ENCODE measurements at regions not wholly inside any gene's neighbourhood (a gene's known extent, or its start where the extent isn't known, plus 50 kb on each side); places are given as distances from the start of the nearest gene placed in this dataset.

DNA sequence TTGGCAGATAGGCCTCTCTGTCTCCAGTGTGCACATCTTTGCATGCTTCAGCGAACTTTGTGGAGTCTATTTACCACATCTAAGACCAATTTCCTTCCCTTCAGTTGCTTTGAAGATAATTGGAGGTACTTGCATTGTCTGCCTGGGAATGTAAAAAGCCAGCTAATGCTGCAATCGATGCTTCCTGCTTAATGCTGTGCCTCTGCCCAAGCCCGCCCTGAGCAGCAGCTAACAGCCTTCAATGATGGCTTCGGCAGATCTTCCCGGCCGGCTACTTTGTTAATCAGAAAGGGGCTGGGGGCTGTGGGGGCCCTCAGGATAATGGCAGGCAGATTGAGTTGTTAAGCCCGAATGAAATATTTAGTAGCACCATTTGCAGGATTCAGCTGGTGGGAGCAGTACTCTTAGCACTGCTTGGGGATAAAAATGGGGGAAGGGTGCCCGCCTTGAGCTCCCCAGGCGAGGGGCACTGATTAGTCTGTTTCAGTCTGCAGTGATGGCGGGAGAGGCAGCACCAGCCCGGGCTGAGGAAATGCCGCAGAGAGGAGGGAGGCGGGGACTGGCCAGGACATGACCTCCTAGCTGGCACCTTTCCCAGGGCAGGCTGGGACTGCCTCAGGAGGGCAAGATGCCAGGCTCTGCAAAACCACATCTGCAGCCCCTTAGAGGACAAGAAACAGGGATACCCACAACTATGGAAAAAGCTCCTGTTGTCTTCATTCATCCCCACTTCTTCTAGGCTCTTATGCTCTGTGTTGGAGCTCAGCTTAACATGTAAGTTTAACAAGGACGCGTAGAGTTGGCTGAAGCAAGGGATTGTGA lies 460.0 kb downstream of the BUD13 start:
- DNase-seq (ENCODE audit: low read depth in 1 of 2, low spot score in 2 of 2): no peak
- Histone ChIP-seq H3K9me3 (replicated peaks) (no peaks in the 10 kb centered on the region), H3K27me3 (replicated peaks) (no peaks in the 10 kb centered on the region), H3K4me1 (replicated peaks) (no peaks in the 10 kb centered on the region), H3K36me3 (no peaks in the 10 kb centered on the region), H3K27ac (no peak overlapping the region), H3K4me3 (no peak overlapping the region)

DNA sequence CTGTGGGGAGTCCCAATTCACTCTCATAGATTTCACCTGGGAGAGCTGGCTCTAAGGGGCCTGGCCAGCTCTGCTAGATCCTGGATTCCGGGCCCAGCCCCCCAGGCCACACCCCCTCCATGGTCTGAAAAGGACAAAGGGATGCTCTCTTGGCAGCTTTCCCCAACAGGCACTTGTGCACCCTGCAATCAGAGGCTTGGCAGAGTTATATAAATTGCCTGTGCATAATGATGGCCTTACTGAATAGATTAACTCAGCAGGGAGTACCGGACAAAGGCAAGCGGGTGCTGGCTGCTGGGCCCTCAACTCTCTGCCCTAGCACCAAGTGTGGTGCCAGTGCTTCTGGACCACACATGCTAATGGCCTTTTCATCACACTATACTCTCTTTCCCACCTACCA lies 461.6 kb downstream of the BUD13 start:
- Histone ChIP-seq H3K36me3 (no peaks in the 10 kb centered on the region), H3K9me3 (replicated peaks) (no peaks in the 10 kb centered on the region), H3K4me3 (no peak overlapping the region), H3K27ac (no peak overlapping the region), H3K27me3 (replicated peaks) (no peaks in the 10 kb centered on the region), H3K4me1 (replicated peaks) (no peaks in the 10 kb centered on the region)
- no peak for DNase-seq (ENCODE audit: low read depth in 1 of 2, low spot score in 2 of 2)

DNA sequence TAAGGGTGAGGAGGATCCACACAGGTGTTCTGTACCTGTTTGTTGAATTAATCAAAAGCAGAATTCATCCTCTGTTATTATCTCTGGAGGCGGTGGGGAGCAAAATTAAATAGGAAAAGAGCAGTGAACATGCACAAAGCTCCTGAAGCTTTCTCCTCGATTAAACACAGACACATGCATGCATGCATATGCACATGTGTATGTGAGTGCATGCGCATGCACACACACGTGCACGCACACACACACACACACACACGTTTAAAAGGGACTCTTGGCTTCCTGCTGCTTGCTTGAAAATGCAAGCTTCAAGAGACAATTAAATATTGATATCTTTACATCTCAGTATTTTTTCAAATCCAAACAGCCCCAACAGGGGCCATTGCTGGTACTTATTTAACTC lies 462.1 kb downstream of the BUD13 start:
- Histone ChIP-seq H3K36me3 (no peaks in the 10 kb centered on the region), H3K9me3 (replicated peaks) (no peaks in the 10 kb centered on the region), H3K4me1 (replicated peaks) (no peaks in the 10 kb centered on the region), H3K27ac (no peak overlapping the region), H3K27me3 (replicated peaks) (no peaks in the 10 kb centered on the region), H3K4me3 (no peak overlapping the region)
- no peak for DNase-seq (ENCODE audit: low read depth in 1 of 2, low spot score in 2 of 2)

DNA sequence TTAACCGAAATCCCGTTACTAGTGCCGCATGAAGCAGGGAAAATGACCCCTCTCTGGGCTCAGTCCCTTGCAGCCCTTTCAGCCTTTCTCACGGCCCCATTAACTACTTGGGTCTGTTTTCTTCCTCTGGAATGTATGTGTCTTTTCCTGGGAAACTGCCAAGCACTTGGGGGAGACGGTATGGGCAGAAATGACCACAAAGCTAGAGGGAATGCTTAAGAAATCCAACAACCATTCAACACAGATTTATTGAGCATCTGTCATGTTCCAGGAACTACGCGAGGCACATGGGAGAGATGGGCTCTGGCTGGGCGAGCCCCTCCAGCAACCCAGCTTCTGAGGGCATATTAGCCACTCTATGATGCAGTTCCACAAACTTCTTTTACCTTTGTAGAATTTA lies 462.6 kb downstream of the BUD13 start:
- Histone ChIP-seq H3K4me3 (no peak overlapping the region), H3K27me3 (replicated peaks) (no peaks in the 10 kb centered on the region), H3K9me3 (replicated peaks) (no peaks in the 10 kb centered on the region), H3K4me1 (replicated peaks) (no peaks in the 10 kb centered on the region), H3K36me3 (no peaks in the 10 kb centered on the region), H3K27ac (no peak overlapping the region)
- no peak for DNase-seq (ENCODE audit: low read depth in 1 of 2, low spot score in 2 of 2)

DNA sequence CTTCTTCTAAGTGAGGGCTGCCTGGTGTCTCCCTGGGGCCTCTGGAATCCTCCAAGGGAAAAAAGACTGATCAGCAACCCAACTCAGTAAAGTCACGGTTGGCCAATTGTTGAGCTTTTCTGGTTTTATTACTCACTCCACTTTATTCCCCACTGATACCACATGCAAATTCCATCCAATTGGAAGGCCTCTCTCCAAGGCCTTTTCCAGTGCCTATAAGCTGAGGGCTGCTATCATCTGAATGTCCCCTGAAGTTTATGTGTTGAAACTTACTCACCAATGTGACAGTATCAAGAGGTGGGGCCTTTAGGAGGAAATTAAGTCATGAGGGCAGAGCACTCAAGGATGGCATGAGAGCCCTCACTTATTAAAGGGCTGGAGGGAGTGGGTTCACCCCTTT lies 463.3 kb downstream of the BUD13 start:
- no peak overlapping the region for H3K27ac ChIP-seq
- no peaks in the 10 kb centered on the region for H3K9me3 ChIP-seq (replicated peaks)
- no peaks in the 10 kb centered on the region for H3K36me3 ChIP-seq
- DNase-seq (ENCODE audit: low read depth in 1 of 2, low spot score in 2 of 2): no peak
- H3K27me3 ChIP-seq (replicated peaks): no peaks in the 10 kb centered on the region
- no peaks in the 10 kb centered on the region for H3K4me1 ChIP-seq (replicated peaks)
- H3K4me3 ChIP-seq: no peak overlapping the region

DNA sequence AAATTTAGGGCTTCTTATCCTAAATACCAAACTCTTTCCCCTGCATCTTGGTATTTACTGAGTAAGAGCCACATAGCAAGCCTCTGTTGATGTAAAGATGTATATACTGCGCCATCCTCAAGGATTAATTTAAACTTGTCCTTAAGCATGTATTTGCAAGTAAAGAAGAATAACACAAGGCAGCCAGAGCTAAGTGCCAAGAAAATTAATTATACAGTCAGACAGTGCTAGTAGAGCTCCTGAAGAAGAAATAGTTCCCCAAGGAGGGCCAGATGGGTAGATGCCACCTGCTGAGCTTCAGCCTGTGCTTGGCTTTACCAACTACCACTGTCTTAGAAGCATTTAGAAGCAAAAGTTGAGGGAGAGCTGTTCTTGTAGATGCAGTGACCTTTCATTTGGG lies 470.0 kb downstream of the BUD13 start:
- Histone ChIP-seq H3K9me3 (replicated peaks) (no peaks in the 10 kb centered on the region), H3K27me3 (replicated peaks) (no peaks in the 10 kb centered on the region), H3K4me1 (replicated peaks) (no peaks in the 10 kb centered on the region), H3K36me3 (no peaks in the 10 kb centered on the region), H3K27ac (no peak overlapping the region), H3K4me3 (no peak overlapping the region)
- DNase-seq (ENCODE audit: low read depth in 1 of 2, low spot score in 2 of 2): no peak

DNA sequence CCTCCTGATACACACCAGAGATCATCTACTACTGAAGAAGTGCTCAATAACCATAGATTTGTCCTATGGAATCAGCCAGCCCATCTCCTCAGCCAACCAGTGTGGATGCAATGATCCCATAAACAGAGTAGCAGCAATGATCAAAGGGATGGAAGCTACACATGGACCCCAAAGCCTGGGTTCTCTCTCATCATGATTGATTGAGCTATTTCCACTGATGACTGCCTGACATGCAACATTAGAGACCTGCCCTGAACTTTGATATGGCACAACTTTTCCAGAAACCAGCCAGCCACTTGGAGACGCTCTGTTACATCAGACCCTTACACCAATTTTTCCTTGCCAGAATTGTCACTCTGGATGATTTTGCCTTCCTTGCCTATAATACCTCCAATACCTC lies 471.6 kb downstream of the BUD13 start:
- Histone ChIP-seq H3K4me1 (replicated peaks) (no peaks in the 10 kb centered on the region), H3K36me3 (no peaks in the 10 kb centered on the region), H3K4me3 (no peak overlapping the region), H3K27me3 (replicated peaks) (no peaks in the 10 kb centered on the region), H3K27ac (no peak overlapping the region), H3K9me3 (replicated peaks) (no peaks in the 10 kb centered on the region)
- DNase-seq (ENCODE audit: low read depth in 1 of 2, low spot score in 2 of 2): no peak

DNA sequence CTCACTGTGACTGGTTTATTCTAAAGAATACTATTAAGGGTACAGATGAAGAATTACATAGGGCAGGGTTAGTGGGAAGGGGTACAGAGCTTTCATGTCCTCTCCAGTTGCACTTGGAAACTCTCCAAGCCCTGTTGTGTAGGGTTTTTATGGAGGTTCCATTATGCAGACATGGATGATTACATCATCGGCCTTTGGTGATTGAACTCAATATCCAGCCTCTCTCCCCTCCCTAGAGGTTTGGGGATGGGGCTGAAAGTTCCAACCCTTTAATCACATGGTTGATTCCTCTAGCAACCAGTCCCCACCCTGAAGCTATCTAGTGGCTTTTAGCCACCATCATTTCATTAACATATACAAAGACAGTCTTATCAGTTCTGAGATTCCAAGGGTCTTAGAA lies 472.6 kb downstream of the BUD13 start:
- H3K9me3 ChIP-seq (replicated peaks): no peaks in the 10 kb centered on the region
- H3K36me3 ChIP-seq: no peaks in the 10 kb centered on the region
- H3K4me3 ChIP-seq: no peak overlapping the region
- no peak overlapping the region for H3K27ac ChIP-seq
- no peaks in the 10 kb centered on the region for H3K27me3 ChIP-seq (replicated peaks)
- no peak for DNase-seq (ENCODE audit: low read depth in 1 of 2, low spot score in 2 of 2)
- H3K4me1 ChIP-seq (replicated peaks): no peaks in the 10 kb centered on the region

DNA sequence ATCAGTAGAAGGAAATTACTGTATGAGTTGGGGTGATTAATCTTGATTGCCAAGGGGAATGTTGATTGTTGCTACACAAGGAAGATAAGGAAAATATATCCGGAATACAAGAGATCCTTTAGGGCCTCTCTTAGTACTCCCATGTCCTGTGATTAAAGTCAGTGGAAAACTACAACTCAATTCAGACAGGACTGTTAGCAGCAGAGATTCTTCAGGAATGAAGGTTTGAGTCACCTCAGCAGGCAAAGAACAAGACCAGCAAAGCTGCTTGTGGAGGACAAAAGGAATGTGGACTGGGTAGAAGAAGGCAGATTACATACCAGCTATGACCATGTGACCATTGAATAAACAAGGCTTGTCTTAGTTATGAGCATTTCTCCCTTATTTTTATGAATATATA lies 478.2 kb downstream of the BUD13 start:
- Histone ChIP-seq H3K36me3 (no peaks in the 10 kb centered on the region), H3K27me3 (replicated peaks) (no peaks in the 10 kb centered on the region), H3K9me3 (replicated peaks) (no peaks in the 10 kb centered on the region), H3K4me1 (replicated peaks) (no peaks in the 10 kb centered on the region), H3K4me3 (no peak overlapping the region), H3K27ac (no peak overlapping the region)
- DNase-seq (ENCODE audit: low read depth in 1 of 2, low spot score in 2 of 2): no peak

DNA sequence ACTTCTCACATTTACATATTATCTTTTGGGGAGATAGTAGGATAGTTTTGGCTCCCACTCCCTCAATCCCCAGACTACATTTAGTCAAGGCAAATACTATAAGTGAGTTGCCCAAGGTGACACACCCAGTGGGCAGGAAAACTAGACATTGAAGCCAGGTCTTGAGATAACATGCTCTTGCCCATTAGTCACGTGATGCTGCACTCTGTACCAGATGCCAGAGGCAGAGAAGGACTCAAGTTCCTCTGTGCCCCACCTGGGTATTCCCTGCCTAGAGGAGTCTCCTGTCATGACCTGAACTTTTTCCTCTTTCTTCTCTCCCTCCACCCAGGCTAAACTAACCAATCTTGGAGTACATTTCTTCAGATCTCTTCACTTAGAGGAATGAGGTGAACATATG lies 484.9 kb downstream of the BUD13 start:
- no peaks in the 10 kb centered on the region for H3K9me3 ChIP-seq (replicated peaks)
- H3K27me3 ChIP-seq (replicated peaks): no peaks in the 10 kb centered on the region
- H3K27ac ChIP-seq: no peak overlapping the region
- no peak for DNase-seq (ENCODE audit: low read depth in 1 of 2, low spot score in 2 of 2)
- no peak overlapping the region for H3K4me3 ChIP-seq
- H3K4me1 ChIP-seq (replicated peaks): no peaks in the 10 kb centered on the region
- no peaks in the 10 kb centered on the region for H3K36me3 ChIP-seq

DNA sequence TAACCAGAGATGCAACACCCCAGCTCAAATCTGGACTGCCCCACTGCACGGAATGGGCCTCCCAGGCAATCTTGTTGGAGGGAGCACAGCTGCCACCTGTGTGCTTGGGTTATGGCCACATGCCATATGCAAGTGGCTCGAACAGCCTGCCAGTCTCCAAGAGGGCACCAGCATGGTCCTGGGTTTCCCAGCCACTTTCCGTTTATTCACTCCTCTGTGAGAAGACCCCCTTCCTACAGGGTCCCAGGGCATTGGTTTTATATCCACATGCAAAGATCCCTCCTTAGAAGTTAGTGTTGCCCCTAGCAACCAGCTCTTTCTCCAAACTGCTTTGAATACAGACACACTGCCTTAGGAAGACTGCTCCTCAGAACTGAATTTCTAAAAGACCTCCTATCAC lies 487.8 kb downstream of the BUD13 start:
- Histone ChIP-seq H3K4me1 (replicated peaks) (no peaks in the 10 kb centered on the region), H3K4me3 (no peak overlapping the region), H3K9me3 (replicated peaks) (no peaks in the 10 kb centered on the region), H3K27ac (no peak overlapping the region), H3K27me3 (replicated peaks) (no peaks in the 10 kb centered on the region), H3K36me3 (no peaks in the 10 kb centered on the region)
- no peak for DNase-seq (ENCODE audit: low read depth in 1 of 2, low spot score in 2 of 2)

DNA sequence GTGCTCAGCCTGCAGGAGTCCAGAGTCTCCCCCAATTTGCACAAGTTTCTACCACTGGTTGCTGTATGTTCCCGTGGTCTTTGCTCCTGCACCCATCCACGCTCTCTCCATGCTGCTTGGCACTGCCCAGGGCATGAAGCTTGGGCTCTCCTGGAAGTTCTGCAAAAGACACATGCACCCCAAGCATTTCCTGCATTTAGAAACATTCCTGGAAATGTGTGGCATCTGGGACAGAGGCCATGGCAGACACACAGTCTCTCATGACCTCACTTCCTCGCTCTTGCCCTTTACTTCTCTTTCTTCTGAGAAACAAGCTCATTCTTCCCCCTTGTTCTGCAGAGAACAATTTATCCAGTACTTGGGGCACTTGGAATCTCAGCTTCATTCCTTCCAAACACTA lies 489.5 kb downstream of the BUD13 start:
- no peaks in the 10 kb centered on the region for H3K36me3 ChIP-seq
- no peaks in the 10 kb centered on the region for H3K27me3 ChIP-seq (replicated peaks)
- no peak overlapping the region for H3K27ac ChIP-seq
- H3K4me3 ChIP-seq: no peak overlapping the region
- H3K9me3 ChIP-seq (replicated peaks): no peaks in the 10 kb centered on the region
- DNase-seq (ENCODE audit: low read depth in 1 of 2, low spot score in 2 of 2): no peak
- H3K4me1 ChIP-seq (replicated peaks): no peaks in the 10 kb centered on the region

DNA sequence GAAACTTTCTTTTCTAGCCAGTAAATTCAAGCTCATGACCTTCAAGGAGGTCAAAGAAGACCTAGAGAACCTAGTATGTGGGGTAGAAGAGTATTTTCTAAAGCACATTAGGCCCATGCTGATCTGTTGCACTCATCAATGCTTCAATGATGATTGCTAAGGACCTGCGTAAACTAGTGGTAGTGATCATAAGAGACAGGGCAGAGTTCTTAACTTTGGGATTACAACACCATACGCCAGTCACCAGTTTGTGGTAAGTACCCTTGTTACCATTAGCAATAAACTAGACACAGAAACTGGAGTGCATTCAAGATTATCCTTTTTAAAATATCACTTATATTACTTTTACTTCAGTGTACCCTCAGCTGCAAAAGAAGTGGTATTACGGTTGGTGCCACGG lies 490.3 kb downstream of the BUD13 start:
- Histone ChIP-seq H3K27me3 (replicated peaks) (no peaks in the 10 kb centered on the region), H3K36me3 (no peaks in the 10 kb centered on the region), H3K4me3 (no peak overlapping the region), H3K4me1 (replicated peaks) (no peaks in the 10 kb centered on the region), H3K27ac (no peak overlapping the region), H3K9me3 (replicated peaks) (no peaks in the 10 kb centered on the region)
- DNase-seq (ENCODE audit: low read depth in 1 of 2, low spot score in 2 of 2): no peak

DNA sequence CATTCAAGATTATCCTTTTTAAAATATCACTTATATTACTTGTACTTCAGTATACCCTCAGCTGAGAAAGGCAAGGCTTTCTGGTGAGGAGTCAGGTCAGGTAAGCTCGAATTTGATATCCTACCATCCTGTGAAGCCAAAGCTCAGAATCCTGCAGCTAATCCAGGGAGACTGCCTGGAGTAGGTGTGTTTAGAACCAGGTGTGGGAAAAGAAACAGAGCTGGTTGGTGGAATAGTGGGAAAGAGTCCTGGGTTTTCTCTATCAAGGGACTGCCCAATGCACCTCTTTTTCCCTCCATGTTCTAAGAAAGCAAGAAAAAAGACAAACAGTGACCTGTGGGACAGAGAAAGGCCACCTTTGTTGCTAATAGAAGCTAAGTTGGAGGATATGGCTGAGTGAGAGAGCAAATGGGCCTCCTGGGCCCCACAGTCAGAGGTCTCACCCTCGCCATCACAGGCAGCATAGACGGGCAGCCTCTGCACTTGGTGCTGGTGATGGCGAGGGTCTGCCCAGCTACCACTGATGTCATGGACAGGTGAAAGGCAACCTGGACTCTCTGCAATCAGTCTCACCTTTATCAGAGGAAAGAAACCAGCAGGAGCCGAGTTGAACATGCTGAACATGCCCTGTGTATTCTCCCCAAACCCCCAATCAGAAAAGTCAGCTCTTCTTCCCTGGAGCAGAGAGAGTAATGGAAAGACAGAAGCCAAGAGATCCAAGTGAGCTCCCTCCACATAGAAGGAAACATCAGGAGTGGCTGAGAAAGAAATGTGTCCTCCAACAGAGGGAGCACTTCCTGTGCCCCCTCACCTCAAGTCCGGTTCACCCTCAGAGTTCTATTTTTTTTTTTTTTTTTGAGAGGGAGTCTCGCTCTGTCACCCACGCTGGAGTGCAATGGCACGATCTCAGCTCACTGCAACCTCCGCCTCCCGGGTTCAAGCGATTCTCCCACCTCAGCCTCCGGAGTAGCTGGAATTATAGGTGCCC lies 491.3 kb downstream of the BUD13 start:
- Histone ChIP-seq H3K27ac (no peak overlapping the region), H3K36me3 (no peaks in the 10 kb centered on the region), H3K9me3 (replicated peaks) (no peaks in the 10 kb centered on the region), H3K4me3 (no peak overlapping the region), H3K27me3 (replicated peaks) (no peaks in the 10 kb centered on the region), H3K4me1 (replicated peaks) (no peaks in the 10 kb centered on the region)
- DNase-seq (ENCODE audit: low read depth in 1 of 2, low spot score in 2 of 2): no peak

Data from SJSA1 (cell line).